ENCODE measurements at regions not wholly inside any gene's neighbourhood (a gene's known extent, or its start where the extent isn't known, plus 50 kb on each side); places are given as distances from the start of the nearest gene placed in this dataset.

DNA sequence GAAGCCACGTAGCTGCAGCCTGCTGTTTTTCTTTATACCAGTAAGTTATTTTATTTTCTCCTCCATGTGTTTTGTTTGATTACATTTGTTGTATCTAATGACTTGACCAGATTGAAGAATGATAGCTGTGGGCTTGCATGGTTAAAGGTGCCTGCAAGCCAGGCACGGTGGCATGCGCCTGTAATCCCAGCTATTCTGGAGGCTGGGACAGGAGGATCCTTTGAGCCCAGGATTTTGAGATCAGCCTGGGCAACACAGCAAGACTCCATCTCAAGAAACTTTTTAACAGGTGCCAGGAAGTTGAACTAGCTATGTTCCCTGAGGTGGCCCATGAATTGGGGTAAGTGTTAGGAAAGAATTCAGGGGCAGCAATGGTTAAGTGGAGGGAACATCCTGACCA lies 179.4 kb downstream of the IRS1 start:
- DNase-seq = no peak

DNA sequence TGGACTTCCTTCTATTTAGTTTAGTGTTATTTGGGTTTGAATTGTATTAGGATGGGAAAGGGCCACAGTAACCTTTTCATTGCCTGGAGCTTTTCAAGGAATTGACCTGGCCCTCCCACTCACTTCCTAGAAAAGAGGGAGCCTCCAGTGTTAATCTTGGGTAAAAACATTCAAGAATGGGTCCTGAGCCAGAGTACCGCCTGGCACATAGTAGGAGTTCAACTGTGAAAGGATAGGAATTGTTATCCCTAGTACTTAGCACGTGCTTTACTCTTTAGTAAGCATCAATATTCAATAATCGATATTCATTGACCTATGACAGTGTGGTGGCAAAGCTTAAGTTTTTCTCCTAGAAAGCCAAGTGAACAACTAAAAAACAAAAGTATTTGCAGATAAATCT lies 179.9 kb downstream of the IRS1 start:
- DNase-seq = no peak

DNA sequence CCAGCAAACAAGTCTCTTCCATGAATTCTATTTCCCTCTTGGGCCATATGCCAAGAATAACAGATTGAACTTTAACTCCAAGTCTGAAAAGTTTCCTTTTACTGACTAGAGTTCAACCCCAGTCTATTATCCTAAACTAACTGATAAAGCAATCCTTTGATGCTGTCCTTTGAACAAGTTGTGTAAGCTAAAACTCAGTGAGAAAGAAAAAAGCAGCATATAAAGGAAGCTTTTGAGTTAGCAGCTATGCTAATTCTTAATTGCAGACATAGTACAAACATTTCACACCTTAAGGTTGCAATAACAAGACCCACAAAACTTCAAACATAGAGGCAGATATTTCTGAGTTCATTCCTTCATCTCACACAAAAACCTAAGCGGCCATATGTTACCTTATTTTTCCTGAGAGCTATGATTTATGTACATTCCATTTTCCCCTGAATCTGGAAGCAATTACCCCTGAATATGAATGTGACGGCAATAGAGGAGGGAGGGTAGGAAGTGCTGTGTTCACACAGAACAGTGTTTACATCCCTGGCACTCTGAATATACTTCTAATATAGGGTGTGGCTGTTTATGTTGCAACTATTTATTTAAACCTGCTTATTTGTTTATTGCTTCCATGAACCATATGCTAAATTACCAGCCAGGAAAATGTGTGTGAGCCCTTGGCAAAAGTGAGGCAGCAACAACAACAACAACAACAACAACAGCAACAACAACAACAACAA lies 180.6 kb downstream of the IRS1 start:
- no peak for DNase-seq

DNA sequence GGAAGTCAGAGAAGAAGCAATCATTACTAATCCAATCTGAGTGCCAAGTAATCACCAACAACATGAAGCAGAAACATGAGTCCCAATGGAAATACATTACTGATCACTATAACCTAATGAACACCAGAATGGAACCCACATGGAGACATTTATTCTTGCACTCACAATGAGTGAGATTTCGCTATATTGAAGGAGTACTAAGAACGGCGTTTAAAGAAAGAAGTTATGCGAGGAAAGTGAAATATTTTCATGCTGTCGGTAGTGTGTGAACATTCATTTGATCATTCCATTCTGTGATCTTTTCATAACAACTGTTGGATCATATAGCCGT lies 181.1 kb downstream of the IRS1 start:
- no peak for DNase-seq

DNA sequence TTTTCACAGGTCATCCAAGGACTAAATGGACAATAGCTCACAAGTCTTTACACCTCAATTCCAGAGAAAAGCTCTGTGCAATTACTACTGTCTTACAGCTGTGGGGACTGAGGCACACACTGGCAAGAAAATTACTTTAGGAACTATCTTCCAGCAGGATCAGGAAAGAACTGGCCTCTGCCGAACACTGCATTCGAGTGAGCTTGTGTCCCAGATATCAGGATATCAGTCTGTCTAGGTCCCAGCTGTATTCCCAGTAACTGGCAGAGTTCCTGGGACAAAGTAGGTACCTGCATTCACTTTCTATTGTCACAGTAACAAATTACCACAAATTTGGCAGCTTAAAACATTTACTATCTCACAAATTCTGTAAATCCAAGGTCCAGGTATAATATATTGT lies 183.7 kb downstream of the IRS1 start:
- no peak for DNase-seq

DNA sequence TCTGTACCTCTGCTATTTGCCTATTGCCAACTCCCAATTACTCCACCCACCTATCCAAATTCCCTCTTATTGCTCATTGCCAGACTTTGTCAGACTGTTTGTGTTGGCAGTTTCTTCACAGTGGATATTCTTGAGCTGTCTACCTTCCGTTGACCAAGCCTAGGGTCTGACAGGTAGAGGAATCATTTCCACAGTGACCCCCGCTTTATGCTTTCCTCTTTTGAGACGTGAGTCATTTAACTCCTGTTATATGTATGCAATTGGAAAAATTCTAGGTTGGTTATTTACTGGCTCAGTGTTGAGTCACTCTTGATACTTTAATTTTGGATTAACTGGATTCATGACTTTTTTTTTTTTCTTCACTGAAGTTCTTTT lies 187.7 kb downstream of the IRS1 start:
- no peak for DNase-seq

DNA sequence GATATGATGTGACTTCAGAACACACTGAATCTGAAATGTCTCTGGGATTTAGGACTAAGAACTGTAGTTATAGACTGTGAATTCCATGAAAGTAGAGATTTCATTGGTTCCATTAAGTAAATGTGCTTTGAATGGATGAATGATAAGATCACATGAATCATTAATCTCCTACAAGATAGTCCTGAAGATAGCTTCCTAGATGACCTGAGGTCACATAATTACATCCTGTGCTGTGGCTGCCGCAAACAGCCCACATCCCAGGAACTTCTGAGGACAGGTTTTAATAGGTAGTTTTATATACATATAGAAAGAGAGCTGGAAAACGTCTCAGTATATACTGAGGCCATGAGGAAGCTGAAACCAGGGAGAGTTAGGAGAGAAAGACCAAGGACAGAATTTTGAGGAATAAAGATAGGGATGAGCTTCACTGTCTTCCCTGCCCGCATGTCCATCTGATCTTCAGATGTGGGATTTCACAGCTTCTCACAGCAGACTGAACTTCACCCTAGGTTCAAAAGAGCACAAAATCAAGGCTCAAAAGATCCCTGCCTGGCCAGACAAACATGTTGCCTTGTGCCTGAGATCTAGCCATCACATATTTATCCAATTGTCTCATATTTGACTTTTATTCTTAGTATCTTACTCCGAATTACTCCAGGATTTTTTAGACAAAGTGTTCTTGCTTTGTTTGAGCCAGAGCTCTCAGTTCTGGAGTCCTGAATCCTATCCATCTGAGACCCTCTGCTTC lies 188.2 kb downstream of the IRS1 start:
- DNase-seq = no peak

DNA sequence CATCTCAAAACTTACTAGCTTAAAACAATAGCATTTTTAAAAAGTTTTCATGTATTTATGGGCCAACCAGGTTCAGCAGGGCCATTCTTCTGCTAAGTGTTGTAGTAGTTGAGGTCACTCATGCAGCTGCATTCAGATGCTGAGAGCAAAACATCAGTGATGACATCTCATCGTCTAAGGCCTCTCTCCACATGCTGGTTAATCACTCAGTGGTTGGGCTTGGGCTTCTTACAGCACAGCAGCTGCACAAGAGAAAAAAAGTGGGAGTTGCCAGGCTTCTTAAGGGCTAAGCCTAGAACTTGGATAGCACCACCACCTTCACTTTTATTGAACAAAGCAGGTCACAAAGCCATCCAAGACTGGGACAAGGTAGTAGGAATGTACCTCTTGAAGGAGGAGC lies 190.3 kb downstream of the IRS1 start:
- no peak for DNase-seq

DNA sequence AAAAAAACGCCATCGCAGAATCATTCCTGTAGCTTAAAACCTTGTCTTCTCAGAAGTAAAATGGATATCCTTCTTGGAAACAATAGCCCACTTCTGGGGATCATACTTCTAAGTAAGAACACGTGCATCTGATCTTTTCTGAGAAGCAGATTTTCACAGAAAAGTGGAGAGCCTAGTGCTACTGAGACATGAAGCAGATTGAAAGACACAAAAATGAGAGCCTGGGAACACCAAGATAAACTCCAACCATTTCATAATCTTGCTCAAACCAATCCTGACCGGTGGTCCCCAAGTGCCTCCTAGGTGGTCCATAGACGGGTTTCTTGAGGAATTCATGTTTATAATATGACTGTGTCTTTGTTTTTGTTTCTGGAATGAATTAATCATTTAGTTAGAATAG lies 191.2 kb downstream of the IRS1 start:
- no peak for DNase-seq

DNA sequence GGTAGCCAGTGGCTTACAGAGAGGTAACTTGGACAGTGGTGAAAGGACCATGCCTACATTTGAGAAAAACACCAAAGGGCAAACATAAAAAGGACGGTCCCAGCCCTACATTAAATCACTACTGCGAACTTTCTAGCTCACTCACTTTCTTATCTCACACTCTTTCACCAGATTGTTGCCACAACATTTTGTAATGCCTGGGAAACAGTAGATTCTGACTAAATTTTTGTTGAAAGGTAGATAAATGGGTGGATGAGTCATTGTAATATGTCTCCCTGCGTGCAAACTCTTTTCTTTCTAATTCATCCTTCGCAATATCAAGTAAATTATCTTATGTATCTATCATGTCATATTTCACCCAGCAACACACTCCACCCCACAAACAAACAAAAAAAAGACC lies 192.2 kb downstream of the IRS1 start:
- DNase-seq = no peak

DNA sequence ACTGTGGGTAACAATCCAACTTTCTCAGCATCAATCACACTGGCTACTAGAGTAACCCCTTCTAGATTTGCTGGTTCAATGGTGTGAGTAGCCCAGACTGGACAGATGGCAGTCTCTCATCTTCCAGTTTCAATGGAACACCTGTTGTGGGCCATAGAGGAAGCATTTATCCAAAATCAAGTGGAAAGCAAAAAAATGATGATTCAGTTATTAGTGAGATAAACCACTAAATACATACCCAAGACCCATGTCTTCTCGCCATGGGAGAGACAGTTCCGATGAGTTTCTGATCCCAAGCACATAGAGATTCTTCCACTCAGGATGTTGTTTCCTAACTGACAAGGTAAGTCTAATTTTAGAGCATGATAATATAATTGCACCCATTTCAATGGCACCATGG lies 194.0 kb downstream of the IRS1 start:
- no peak for DNase-seq

DNA sequence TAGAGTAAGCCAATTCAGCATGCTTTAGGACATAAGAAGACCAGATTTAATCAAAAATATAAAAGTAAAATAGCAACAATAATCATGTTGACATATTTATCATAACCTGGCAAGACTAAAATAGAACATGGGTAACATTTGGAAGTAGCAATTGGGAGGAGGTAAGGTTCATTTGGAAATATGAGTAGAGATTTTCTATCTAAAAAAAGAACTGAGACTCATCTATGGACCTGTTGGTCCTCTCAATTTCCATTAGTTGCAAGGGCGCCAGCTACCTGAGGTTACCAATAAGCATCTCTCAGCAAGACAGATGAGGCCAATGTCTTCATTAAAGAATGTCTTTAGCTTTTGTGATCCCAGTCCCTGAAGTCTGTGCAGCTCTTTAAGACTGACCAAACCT lies 196.0 kb downstream of the IRS1 start:
- no peak for DNase-seq

DNA sequence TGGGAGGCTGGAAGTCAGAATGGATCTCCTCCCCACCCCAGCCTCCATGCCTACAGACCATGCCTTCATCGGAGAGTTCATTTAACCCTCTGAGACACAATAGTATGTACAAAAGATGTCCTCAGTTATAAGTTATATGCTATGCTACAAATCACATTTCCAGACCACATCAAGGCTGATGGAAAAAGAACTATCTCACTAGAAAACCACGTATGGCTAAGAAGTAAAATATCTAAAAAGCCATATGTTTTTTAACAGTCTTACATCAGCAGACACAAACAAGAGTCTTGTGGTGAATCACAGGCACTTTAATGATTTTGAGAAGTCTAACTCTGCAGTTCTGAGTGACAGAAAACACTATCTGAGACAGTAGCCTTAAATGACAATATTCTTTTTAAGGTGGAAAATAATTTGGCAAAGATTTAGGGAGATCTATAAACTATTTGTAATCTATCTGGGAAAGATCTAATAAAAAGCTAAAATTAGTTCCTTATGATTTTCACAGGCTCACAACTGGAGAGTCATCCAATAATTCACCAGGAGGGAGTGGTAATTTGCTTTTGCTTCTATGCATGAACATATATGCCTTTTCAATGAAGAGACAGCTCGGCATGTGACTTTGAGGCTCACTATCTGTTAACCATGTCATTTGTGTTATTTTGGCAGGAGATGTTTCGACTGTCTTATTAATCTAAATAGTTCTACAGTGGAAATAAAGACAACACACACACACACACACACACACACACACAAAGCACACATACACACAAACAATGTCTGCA lies 197.5 kb downstream of the IRS1 start:
- DNase-seq = peak; percentile 24

DNA sequence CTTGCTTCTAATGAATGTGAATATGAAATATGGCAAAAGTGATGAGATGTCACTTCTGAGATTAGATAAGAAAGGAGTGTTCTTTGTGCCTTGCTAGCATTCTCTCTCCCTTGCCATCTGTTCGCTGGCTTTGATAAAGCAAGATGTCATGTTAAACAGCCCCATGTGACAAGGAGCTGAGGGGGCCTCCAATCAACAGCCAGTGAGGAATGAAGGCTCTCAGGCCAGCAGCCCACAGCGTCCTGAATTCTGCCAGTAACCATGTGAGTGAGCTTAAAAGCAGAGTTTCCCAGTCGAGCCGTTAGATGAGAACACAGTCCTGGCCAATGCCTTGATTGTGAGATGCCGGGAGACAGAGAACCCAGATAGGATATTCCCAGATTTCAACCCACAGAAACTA lies 198.8 kb downstream of the IRS1 start:
- no peak for DNase-seq

DNA sequence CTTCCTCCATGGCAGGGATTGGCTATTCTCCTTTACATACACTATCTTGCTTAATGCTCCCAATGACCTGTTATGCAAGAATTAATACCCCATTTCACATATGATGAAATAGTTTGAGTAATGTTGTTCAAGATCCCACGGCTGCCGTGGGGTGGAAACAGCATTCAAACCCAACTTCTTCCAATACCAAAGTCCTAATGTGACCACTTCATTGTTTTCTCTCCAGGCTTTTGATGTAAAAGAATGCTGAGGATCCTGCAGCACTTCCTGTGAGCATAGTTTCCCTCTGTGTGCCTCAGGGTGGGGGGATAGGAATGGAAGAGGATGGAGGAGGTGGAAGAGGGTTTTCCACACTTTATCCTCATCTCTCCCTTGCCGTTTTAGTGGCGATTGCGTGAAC lies 199.4 kb downstream of the IRS1 start:
- no peak for DNase-seq

DNA sequence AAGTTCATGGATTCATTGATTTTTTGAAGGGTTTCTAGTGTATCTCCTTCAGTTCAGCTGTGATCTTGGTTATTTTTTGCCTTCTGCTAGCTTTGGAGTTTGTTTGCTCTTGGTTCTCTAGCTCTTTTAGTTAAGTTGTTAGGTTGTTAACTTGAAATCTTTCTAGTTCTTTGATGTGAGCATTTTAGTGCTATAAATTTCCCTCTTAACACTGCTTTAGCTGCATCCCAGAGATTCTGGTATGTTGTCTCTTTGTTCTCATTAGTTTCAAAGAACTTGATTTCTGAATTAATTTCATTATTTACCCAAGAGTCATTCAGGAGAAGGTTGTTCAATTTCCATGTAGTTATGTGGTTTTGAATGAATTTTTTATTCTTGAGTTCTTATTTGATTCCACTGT lies 210.6 kb downstream of the IRS1 start:
- DNase-seq = no peak

DNA sequence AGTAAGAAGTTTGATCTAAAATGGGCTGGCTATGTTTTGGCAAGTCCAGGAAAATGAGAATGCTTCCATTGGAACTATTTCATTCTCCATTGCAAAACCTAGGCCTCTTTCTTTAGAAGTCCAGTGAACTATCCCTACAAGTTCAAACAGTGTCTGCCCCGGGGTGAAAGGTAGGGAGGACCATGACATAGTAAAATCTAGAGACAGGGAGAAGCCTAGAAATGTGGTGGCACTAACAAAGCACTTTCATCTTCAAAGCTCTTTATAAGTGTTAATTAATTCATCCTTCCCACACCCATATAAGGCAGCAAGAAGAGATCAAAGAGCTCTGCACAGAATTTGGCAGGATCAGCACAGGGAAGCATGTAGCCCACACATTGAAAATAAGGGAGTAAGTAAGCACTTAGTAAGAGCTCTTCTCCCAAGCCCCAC lies 214.5 kb downstream of the IRS1 start:
- no peak for DNase-seq

DNA sequence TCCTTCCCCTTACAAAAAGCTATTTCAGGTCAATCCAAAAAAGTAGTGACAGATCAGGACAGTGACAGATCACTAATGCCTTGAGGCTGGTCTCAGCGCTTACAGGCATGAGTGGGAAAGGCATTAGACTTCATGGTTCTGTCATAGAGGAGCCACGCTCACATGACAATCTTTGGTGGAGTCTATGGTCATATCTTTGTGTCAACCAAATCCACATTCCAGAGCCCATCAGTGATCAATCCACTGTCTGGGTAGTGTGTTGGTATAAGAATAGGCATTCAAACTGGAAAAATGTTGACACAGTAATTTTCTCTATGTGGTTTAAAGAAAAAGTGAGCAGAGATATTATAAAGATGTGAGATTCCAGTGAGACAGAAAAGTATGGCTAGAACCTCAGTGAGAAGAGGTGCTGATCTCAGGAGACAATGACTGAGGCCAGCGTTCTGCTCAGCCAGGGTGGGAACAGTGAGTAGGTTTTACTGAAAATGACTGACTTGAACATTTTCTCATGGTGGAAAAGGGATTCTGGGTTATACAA lies 215.0 kb downstream of the IRS1 start:
- DNase-seq = no peak

DNA sequence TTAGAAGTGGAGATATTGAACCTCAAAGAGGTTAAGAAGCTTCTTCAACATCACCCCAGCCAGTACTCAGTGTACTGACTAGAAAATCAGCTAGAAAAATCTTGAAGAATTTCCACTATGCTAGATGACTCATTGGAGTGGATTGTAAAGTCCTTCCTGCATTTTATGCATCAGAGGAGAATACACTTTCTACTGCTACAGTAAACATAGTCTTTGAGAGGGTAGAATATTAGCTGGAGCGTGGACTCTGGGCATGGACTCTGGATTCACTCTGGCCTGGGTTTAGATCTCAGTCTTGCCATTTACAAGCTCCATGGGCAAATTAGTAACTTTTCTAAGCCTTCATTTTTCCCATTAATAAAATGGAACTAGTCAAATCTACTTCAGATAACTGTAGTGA lies 215.9 kb downstream of the IRS1 start:
- no peak for DNase-seq

DNA sequence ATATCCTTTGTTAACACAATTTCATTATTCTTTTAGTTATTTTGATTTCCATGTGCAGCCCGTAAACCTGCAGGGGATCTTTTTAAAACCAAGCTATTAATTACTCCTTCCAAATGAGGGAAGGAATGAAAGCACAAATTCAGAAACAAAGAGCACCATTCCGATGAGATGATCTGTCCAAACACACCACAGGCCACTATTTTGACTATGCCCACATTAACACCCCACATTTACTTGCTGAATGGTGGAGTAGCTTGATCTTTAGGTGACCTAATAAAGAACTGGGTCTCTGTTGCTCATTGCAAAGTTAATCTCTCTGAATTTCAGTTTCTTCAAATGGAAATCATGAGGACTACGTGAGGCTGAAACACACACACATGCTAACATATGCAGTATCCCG lies 218.0 kb downstream of the IRS1 start:
- DNase-seq = no peak

DNA sequence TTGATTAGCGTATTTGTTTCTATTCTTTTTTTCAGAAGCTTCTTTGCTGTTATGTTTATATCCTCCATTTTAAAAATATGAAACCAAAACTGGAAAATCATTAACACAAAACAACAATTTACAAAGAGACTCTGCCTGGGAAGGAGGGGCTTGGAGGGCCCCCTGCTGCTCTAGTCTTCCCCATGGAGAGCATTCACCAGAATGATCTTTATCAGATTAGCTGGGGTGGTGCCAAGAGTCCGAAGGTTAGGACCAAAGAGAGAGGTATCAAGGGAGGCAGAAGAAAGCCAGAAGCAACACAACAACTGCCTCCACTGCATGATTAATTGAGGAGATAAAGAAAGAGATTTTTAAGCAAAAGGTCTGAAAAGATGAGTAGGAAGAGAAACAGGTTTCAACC lies 218.6 kb downstream of the IRS1 start:
- no peak for DNase-seq

DNA sequence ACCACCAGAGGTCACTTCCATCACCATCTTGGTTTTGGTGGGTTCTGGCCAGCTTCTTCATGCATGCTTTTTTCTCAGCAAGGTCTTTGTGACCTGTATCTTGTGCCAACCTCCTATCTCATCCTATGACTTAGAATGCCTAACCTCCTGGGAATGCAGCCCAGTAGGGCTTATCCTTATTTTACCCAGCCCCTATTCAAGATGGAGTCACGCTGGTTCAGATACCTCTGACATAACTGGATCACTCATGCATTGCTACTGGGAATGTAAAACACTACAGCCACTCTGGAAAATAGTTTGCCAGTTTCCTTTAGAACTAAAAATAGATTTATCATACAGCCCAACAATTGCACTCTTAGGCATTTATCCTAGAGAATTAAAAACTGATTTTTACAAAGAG lies 219.2 kb downstream of the IRS1 start:
- DNase-seq = no peak

DNA sequence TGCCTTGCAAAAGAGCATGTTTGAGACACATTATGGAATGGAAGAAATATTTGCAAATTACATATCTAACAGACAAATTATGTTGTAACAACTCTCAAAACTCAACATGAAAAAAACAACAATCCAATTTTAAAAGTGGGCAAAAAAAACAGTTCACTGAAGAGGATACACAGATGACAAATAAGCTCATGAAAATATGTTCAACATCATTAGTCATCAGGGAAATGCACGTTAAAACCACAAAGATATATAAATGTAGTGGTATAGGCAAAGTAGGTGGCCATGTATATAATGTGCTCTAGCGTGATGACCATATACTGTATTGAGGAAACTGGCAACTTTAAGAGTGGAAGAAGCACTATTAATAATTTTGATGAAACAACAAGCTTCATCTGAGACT lies 220.1 kb downstream of the IRS1 start:
- no peak for DNase-seq

Data from muscle of arm (tissue), 1 donor.